ENCODE measurements at regions not wholly inside any gene's neighbourhood (a gene's known extent, or its start where the extent isn't known, plus 50 kb on each side); places are given as distances from the start of the nearest gene placed in this dataset.

GRCh38 chr2:209147981-209148380 is 275.9 kb upstream of the MAP2 start:
- TF ChIP-seq TCF7L2 (IDR thresholded peaks at IDR 0.05; ENCODE audit: low read depth, low read length), result no peak
- TF ChIP-seq CTCF (IDR thresholded peaks at IDR 0.05), result no peak
- TF ChIP-seq SIN3A (IDR thresholded peaks at IDR 0.05; ENCODE audit: borderline replicate concordance, insufficient read depth, low read depth, low read length), result no peak
- TF ChIP-seq POLR2AphosphoS5 (IDR thresholded peaks at IDR 0.05; ENCODE audit: low read depth, low read length), result no peak
- no peak for TF ChIP-seq REST (IDR thresholded peaks at IDR 0.05; ENCODE audit: insufficient read depth in 1 of 2, low read depth in 2 of 2, low read length in 1 of 2)
